ENCODE measurements at regions not wholly inside any gene's neighbourhood (a gene's known extent, or its start where the extent isn't known, plus 50 kb on each side); places are given as distances from the start of the nearest gene placed in this dataset.

DNA sequence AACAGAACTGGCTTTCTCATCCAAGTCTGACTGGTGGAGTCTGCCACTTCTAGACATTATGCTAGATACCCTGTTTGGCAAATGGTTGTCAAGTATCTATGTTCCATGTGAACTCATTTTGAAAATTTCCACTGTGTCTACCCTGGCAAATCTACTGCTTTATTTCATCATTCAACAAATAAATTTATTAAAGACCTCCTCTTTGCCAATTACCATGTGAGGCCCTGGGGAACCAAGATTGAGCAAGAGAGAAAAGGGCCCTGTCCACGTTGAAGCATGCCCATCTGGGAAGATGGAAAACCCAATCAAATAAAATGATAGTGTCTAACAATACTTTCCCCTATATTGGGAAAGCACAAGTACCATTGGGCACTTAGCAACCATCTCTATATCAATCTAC lies 582.4 kb downstream of the IRS1 start:
- Histone ChIP-seq H3K9me3 (no peaks in the 10 kb centered on the region), H3K36me3 (no peaks in the 10 kb centered on the region), H3K27ac (no peak overlapping the region), H3K4me1 (no peaks in the 10 kb centered on the region), H3K27me3 (no peaks in the 10 kb centered on the region), H3K4me3 (no peak overlapping the region)
- intact Hi-C loops (cut with DNase I) = no loop called here
- 23% methylated on average over 1 of the region's 1 CpG for WGBS (ENCODE audit: insufficient coverage, low coverage, low lambda C conversion rate, missing lambda C conversion rate)
- no peak for ATAC-seq
- DNase-seq = no peak
- no peak for TF ChIP-seq POLR2A (IDR thresholded peaks at IDR 0.05)
- TF ChIP-seq, protein P1, sequence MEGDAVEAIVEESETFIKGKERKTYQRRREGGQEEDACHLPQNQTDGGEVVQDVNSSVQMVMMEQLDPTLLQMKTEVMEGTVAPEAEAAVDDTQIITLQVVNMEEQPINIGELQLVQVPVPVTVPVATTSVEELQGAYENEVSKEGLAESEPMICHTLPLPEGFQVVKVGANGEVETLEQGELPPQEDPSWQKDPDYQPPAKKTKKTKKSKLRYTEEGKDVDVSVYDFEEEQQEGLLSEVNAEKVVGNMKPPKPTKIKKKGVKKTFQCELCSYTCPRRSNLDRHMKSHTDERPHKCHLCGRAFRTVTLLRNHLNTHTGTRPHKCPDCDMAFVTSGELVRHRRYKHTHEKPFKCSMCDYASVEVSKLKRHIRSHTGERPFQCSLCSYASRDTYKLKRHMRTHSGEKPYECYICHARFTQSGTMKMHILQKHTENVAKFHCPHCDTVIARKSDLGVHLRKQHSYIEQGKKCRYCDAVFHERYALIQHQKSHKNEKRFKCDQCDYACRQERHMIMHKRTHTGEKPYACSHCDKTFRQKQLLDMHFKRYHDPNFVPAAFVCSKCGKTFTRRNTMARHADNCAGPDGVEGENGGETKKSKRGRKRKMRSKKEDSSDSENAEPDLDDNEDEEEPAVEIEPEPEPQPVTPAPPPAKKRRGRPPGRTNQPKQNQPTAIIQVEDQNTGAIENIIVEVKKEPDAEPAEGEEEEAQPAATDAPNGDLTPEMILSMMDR (IDR thresholded peaks at IDR 0.05) = no peak

DNA sequence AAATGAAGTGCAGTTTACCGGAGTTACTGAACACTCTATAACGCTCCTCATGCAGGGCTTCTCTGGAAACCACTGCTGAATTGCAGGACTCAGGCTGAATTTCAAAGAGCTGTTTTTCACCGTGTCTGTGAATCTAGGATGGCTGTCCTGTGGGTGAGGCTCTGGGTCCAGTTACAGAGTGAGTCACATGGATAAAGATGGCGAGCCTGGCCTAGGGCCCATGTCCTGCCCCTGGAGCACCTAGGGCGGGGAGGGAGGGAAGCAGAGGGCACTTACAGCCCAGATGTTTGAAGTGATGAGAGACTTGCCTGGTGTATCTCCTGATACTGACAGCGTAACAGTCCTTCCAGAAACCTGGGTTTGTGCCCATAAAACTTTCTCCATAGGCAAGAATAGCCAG lies 583.0 kb downstream of the IRS1 start:
- ATAC-seq = no peak
- 95% methylated on average over 4 of the region's 6 CpGs for WGBS (ENCODE audit: insufficient coverage, low coverage, low lambda C conversion rate, missing lambda C conversion rate)
- Histone ChIP-seq H3K27ac (no peak overlapping the region), H3K27me3 (no peaks in the 10 kb centered on the region), H3K4me1 (no peaks in the 10 kb centered on the region), H3K36me3 (no peaks in the 10 kb centered on the region), H3K9me3 (no peaks in the 10 kb centered on the region), H3K4me3 (no peak overlapping the region)
- no peak for TF ChIP-seq POLR2A (IDR thresholded peaks at IDR 0.05)
- TF ChIP-seq, protein P1 (IDR thresholded peaks at IDR 0.05) = no peak
- intact Hi-C loops (cut with DNase I) = no loop called here
- DNase-seq = no peak

DNA sequence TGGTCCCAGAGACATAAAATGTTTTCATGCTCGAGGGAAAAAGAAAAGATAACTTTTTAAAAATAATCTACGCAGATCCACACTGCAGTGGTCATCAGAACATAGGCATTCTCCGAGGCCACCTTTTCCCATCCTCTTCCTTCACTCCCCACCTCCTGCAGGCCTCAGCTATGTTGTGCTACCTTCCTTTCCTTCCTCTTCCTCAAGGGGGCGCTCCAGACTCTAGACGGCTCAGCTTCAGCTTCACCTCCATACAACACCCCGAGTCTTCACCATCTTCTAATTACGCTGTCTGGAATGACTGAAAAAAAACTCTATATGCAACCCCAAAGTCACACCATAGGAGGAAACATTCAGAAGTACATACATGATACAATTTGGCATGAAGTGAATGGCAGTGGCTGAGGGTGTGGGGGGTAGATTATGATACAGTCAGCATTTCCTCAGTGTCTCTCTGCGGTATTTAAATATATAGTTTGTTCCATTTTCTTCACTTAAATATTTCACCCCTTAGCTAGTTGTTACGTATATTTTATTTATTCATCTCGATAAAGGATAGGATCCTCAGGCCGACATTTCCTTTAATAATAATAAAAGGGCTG lies 583.6 kb downstream of the IRS1 start:
- DNase-seq (peak; percentile 38 to 70 (median 53)), ATAC-seq (peak; percentile 94 to 97 (median 95))
- no peaks in the 10 kb centered on the region for H3K4me1 ChIP-seq
- no peaks in the 10 kb centered on the region for H3K9me3 ChIP-seq
- intact Hi-C loops (cut with DNase I) = no loop called here
- TF ChIP-seq, protein P1 (IDR thresholded peaks at IDR 0.05) = peak; percentile 61 to 76 (median 68)
- TF ChIP-seq POLR2A (IDR thresholded peaks at IDR 0.05) = no peak
- H3K36me3 ChIP-seq = no peaks in the 10 kb centered on the region
- no peak overlapping the region for H3K4me3 ChIP-seq
- no peaks in the 10 kb centered on the region for H3K27me3 ChIP-seq
- WGBS (ENCODE audit: insufficient coverage, low coverage, low lambda C conversion rate, missing lambda C conversion rate) = 51% methylated on average over 11 of the region's 11 CpGs
- no peak overlapping the region for H3K27ac ChIP-seq

DNA sequence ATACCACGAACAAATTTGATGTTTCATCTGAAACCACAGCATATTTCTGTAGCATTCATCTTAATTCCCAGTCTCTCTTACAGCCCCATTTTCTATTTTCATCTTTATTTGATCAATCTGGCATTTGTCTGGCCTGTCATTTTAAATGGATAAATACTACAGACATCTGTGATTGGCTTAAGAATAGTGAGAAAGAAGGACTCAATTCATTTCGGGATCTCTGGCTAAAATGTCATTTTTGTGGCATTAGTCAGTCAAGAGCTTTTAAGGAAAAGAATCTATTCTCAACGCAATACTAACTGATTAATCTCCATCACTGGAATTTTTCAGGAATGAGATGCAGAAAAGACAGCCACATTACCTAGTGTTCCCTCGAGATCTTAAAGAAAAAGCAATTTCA lies 585.9 kb downstream of the IRS1 start:
- H3K27ac ChIP-seq = no peak overlapping the region
- no peak overlapping the region for H3K4me3 ChIP-seq
- intact Hi-C loops (cut with DNase I) = no loop called here
- no peaks in the 10 kb centered on the region for H3K36me3 ChIP-seq
- H3K9me3 ChIP-seq = no peaks in the 10 kb centered on the region
- TF ChIP-seq POLR2A (IDR thresholded peaks at IDR 0.05) = no peak
- TF ChIP-seq, protein P1 (IDR thresholded peaks at IDR 0.05) = no peak
- 77% methylated on average over 4 of the region's 4 CpGs for WGBS (ENCODE audit: insufficient coverage, low coverage, low lambda C conversion rate, missing lambda C conversion rate)
- DNase-seq = no peak
- no peak for ATAC-seq
- H3K27me3 ChIP-seq = no peaks in the 10 kb centered on the region
- H3K4me1 ChIP-seq = no peaks in the 10 kb centered on the region

DNA sequence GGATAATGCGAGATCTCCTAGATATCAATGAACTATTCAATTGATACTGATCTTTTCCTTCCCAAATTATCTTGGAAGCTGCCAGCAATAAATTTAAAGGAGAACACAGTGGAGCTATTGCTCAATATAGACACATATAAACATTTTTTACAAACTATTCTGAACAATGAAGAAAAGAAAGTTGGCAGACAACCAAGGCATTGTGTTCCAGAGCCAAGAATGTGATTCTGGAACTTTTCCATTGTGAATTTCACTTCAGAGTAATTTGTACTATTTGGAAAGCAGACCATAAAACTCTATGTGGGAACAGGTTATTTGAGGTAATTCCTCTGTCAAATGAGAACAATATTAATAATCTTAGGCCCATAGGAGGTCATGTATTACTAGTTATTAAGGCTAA lies 588.2 kb downstream of the IRS1 start:
- ATAC-seq = no peak
- TF ChIP-seq, protein P1 (IDR thresholded peaks at IDR 0.05) = no peak
- no peak for TF ChIP-seq POLR2A (IDR thresholded peaks at IDR 0.05)
- Histone ChIP-seq H3K27me3 (no peaks in the 10 kb centered on the region), H3K9me3 (no peaks in the 10 kb centered on the region), H3K4me1 (no peaks in the 10 kb centered on the region), H3K27ac (no peak overlapping the region), H3K36me3 (no peaks in the 10 kb centered on the region), H3K4me3 (no peak overlapping the region)
- intact Hi-C loops (cut with DNase I) = no loop called here
- DNase-seq = no peak
- 61% methylated on average over 1 of the region's 1 CpG for WGBS (ENCODE audit: insufficient coverage, low coverage, low lambda C conversion rate, missing lambda C conversion rate)
